Endothelial cell of umbilical vein (primary cell): ENCODE measurements at regions not wholly inside any gene's neighbourhood (a gene's known extent, or its start where the extent isn't known, plus 50 kb on each side); places are given as distances from the start of the nearest gene placed in this dataset.

Source experiments
- BruUV-seq: library from RNA; stranded (reverse); fragments of 400-500 nt; replicated peaks from 2 replicates; lab custom pipeline; 2021; lab: Mats Ljungman, UMichigan
- CTCF ChIA-PET: fragments of 300-600, 350-600 bp; sonication (Branson Sonifier 250); formaldehyde crosslinking; loops from one replicate; lab custom pipeline; 2021; ENCODE audit warnings: antibody characterized with exemption, inconsistent platforms; lab: Charles Lee
- POLR2A ChIA-PET: fragments of 300-600, 350-600 bp; sonication (Branson Sonifier 250); formaldehyde crosslinking; loops from one replicate; lab custom pipeline; 2021; ENCODE audit warnings: antibody characterized with exemption, inconsistent platforms; lab: Charles Lee
- DNase-seq: peaks from one replicate; pipeline ENCODE4 v3.0.0-alpha.2; 2011; ENCODE audit warnings: low read depth, low spot score
- FAIRE-seq: peaks from 2 replicates; lab custom pipeline; 2011; peaks lifted over from hg19 to GRCh38; lab: Jason Lieb, UNC
- H2AFZ ChIP-seq: 2 replicates; pipeline ENCODE4 v1.6.0; 2012; ENCODE audit warnings: low read depth, low read length, control low read depth, inconsistent platforms
- H3K27ac ChIP-seq: 2 replicates; pipeline ENCODE4 v1.5.1; 2011; ENCODE audit warnings: low read depth, mild to moderate bottlenecking, control low read depth, low read length, moderate library complexity; ENCODE audit not compliant: insufficient read depth
- H3K27me3 ChIP-seq, 2 experiments: 2 replicates each; pipeline versions ENCODE4 v1.6.0 to v1.6.1; 2011; ENCODE audit warnings: low read length in 2 of 2, mixed read lengths in 1 of 2; ENCODE audit not compliant: control insufficient read depth in 2 of 2, insufficient read depth in 2 of 2
- H3K36me3 ChIP-seq, 2 experiments: 2 replicates in 1 of 2; 3 replicates in 1 of 2; pipeline ENCODE4 v1.5.1; 2011; ENCODE audit warnings: low read length in 2 of 2, mild to moderate bottlenecking in 1 of 2, moderate library complexity in 1 of 2; ENCODE audit not compliant: control insufficient read depth in 2 of 2, insufficient read depth in 2 of 2; ENCODE audit errors: extremely low read depth in 1 of 2
- H3K4me1 ChIP-seq: 3 replicates; pipeline ENCODE4 v1.5.1; 2011; ENCODE audit warnings: mild to moderate bottlenecking, low read length; ENCODE audit not compliant: control insufficient read depth, insufficient read depth; ENCODE audit errors: extremely low read depth
- H3K4me2 ChIP-seq: 2 replicates; pipeline ENCODE4 v1.6.1; 2011; ENCODE audit warnings: low read length, control low read depth, mixed read lengths; ENCODE audit not compliant: insufficient read depth
- H3K4me3 ChIP-seq, 3 experiments: fragments of 200-600 bp in 1 of 3; sonication (generic), shearing (Covaris generic) in 1 of 3; replicated peaks in 1 of 3; 2 replicates each; pipeline ENCODE4 v1.5.1; 2011 to 2016; ENCODE audit warnings: control low read depth in 3 of 3, low read length in 3 of 3, mild to moderate bottlenecking in 2 of 3, inconsistent platforms in 1 of 3, low read depth in 1 of 3, moderate library complexity in 1 of 3; ENCODE audit not compliant: insufficient read depth in 1 of 3
- H3K79me2 ChIP-seq: 2 replicates; pipeline ENCODE4 v1.6.0; 2012; ENCODE audit warnings: low read length, inconsistent platforms; ENCODE audit not compliant: control insufficient read depth, insufficient read depth
- H3K9ac ChIP-seq: replicated peaks from 2 replicates; pipeline ENCODE3; 2011; ENCODE audit warnings: low read length, control low read depth; ENCODE audit not compliant: insufficient read depth; ENCODE audit errors: extremely low read depth
- H3K9me1 ChIP-seq: replicated peaks from 3 replicates; pipeline ENCODE4 v1.6.0; 2011; ENCODE audit warnings: mild to moderate bottlenecking, low read length; ENCODE audit not compliant: control insufficient read depth, insufficient read depth; ENCODE audit errors: extremely low read depth
- H3K9me3 ChIP-seq: replicated peaks from 2 replicates; pipeline ENCODE4 v1.5.1; 2012; ENCODE audit warnings: low read length, inconsistent platforms; ENCODE audit not compliant: control insufficient read depth, insufficient read depth
- H4K20me1 ChIP-seq: replicated peaks from 2 replicates; pipeline ENCODE3; 2011; ENCODE audit warnings: mild to moderate bottlenecking, low read length; ENCODE audit not compliant: control insufficient read depth, insufficient read depth; ENCODE audit errors: extremely low read depth
- EZH2 ChIP-seq: IDR thresholded peaks from 2 replicates; pipeline ENCODE4 v1.6.1; 2012; ENCODE audit warnings: borderline replicate concordance, low read depth, mild to moderate bottlenecking, moderate library complexity, low read length, inconsistent platforms; ENCODE audit not compliant: severe bottlenecking
- FOS ChIP-seq: IDR thresholded peaks from 2 replicates; pipeline ENCODE4 v1.6.1; 2011; ENCODE audit warnings: mild to moderate bottlenecking, low read length, moderate library complexity, borderline replicate concordance; ENCODE audit not compliant: insufficient read depth
- GATA2 ChIP-seq: IDR thresholded peaks from 2 replicates; pipeline ENCODE4 v1.7.0; 2011; ENCODE audit warnings: low read depth, mild to moderate bottlenecking, moderate library complexity, mixed read lengths, low read length; ENCODE audit not compliant: insufficient read length, insufficient read depth
- JUN ChIP-seq: IDR thresholded peaks from 2 replicates; pipeline ENCODE4 v1.6.1; 2011; ENCODE audit warnings: borderline replicate concordance, low read depth; ENCODE audit not compliant: insufficient read length, insufficient read depth
- MYC ChIP-seq: IDR thresholded peaks from one replicate; pipeline ENCODE4 v1.6.1; 2011; ENCODE audit warnings: mild to moderate bottlenecking, low read depth, low read length
- POLR2A ChIP-seq: IDR thresholded peaks from 2 replicates; pipeline ENCODE4 v1.6.1; 2012; ENCODE audit warnings: low read depth, mild to moderate bottlenecking, control low read depth, low read length
- POLR2AphosphoS5 ChIP-seq: IDR thresholded peaks from 2 replicates; pipeline ENCODE4 v1.6.1; 2012; ENCODE audit warnings: low read depth, mild to moderate bottlenecking, control low read depth, low read length, moderate library complexity; ENCODE audit not compliant: insufficient read depth
- dilution Hi-C: fragments of 300-500 bp; cut with MboI; formaldehyde crosslinking; loops from one replicate; pipeline ENCODE4 v1.15.0; 2019; ENCODE audit warnings: low sequenced_read_pairs; ENCODE audit not compliant: extremely low pct_ligation_motif_present
- intact Hi-C: fragments of 100-400 bp; cut with micrococcal nuclease; formaldehyde crosslinking; loops from one replicate; pipeline ENCODE4 v1.10.0; 2022
- TF ChIP-seq, protein P1 (sequence below): IDR thresholded peaks from 2 replicates; pipeline ENCODE4 v1.6.1; 2011; ENCODE audit not compliant: insufficient read depth, insufficient read length
- TF ChIP-seq, protein P2 (sequence below), 2 donors: IDR thresholded peaks; 1 replicate in 1 of 2; 2 replicates in 1 of 2; pipeline ENCODE4 v1.5.1; 2011; ENCODE audit warnings: low read length in 2 of 2, mild to moderate bottlenecking in 2 of 2, moderate library complexity in 2 of 2, control low read depth in 1 of 2, inconsistent platforms in 1 of 2, low read depth in 1 of 2; ENCODE audit not compliant: insufficient read depth in 1 of 2; ENCODE audit errors: extremely low read depth in 1 of 2

GRCh38 chr18:70582981-70583380 is 294.1 kb downstream of the SOCS6 start:
- Histone ChIP-seq H3K4me3 (no peak overlapping the region), H2AFZ (no peak overlapping the region), H3K79me2 (no peaks in the 10 kb centered on the region), H3K4me2 (no peak overlapping the region), H3K9ac (no peak overlapping the region), H4K20me1 (no peaks in the 10 kb centered on the region), H3K9me3 (peaks cover 1% of the 10 kb centered on the region), H3K27ac (no peak overlapping the region), H3K9me1 (no peaks in the 10 kb centered on the region), H3K27me3 (no peaks in the 10 kb centered on the region), H3K4me1 (no peaks in the 10 kb centered on the region), H3K36me3 (no peaks in the 10 kb centered on the region)
- TF ChIP-seq, protein P1, sequence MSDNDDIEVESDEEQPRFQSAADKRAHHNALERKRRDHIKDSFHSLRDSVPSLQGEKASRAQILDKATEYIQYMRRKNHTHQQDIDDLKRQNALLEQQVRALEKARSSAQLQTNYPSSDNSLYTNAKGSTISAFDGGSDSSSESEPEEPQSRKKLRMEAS = no peak
- no peak for TF ChIP-seq MYC
- TF ChIP-seq, protein P2, sequence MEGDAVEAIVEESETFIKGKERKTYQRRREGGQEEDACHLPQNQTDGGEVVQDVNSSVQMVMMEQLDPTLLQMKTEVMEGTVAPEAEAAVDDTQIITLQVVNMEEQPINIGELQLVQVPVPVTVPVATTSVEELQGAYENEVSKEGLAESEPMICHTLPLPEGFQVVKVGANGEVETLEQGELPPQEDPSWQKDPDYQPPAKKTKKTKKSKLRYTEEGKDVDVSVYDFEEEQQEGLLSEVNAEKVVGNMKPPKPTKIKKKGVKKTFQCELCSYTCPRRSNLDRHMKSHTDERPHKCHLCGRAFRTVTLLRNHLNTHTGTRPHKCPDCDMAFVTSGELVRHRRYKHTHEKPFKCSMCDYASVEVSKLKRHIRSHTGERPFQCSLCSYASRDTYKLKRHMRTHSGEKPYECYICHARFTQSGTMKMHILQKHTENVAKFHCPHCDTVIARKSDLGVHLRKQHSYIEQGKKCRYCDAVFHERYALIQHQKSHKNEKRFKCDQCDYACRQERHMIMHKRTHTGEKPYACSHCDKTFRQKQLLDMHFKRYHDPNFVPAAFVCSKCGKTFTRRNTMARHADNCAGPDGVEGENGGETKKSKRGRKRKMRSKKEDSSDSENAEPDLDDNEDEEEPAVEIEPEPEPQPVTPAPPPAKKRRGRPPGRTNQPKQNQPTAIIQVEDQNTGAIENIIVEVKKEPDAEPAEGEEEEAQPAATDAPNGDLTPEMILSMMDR (IDR thresholded peaks at IDR 0.05; ENCODE audit: extremely low read depth in 1 of 2, insufficient read depth in 1 of 2, low read depth in 1 of 2, low read length in 2 of 2) = no peak
- no peak for TF ChIP-seq EZH2
- TF ChIP-seq GATA2 = no peak
- TF ChIP-seq FOS = no peak
- no peak for TF ChIP-seq JUN
- TF ChIP-seq POLR2AphosphoS5 = no peak
- TF ChIP-seq POLR2A = no peak
- FAIRE-seq (no peak), DNase-seq (no peak)
- intact Hi-C loops (no loop called here), dilution Hi-C loops (no loop called here)
- ChIA-PET CTCF (no interaction called here), POLR2A (no interaction called here)
- BruUV-seq = no TSS peak
